Fibroblast of the conjunctiva (primary cell): ENCODE measurements at regions not wholly inside any gene's neighbourhood (a gene's known extent, or its start where the extent isn't known, plus 50 kb on each side); places are given as distances from the start of the nearest gene placed in this dataset.
A peak's percentile ranks its signal among the peaks of the same experiment; 100 is the strongest.

Experiments
- DNase-seq: peaks from one replicate; pipeline ENCODE4 v3.0.0-alpha.2; 2010; ENCODE audit warnings: low read depth

DNA sequence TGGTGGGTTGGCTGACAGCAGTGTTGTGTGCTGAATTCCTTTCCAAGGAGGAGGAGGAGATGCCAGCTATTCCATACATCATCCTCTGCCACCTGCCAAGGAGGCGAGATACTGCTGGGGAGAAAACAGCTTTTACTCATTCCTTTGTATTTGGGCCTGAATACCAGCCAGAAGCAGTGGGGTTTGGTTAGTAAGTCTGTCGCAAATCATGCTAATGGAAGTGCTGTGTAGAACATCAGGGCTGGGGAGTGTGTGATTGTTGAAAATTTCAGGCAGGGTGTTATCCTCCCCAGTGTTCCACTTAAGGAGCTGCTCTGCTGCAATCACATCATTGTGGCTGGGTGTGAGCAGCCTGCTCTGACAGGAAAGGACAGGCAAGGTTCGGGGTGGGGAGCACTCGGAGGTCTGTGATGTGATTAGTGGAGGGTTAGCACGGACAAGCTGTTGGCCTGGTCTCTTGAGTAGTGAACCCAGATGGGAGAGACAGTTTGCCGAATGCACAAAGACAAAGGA, 128.2 kb upstream of the DLX2 start:
- no peak for DNase-seq

DNA sequence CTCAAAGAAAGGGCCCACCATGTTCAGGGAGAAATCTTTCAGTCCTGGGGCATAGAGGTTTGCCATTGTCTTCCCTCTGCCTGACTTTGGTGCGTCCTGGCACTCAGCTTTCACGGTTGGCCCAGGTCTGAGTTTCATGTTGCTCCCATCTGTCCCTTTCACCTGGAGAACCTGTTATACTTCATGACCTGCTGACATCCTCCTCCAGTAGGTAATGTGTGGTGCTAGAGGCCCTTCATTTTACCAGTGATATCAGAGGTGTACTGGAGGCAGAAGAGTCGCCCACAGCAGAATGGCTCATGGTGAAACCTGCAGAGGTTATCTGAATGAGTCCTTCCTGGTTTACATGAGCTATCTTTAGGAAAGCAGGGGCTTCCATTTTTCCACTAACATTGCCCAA, 128.8 kb upstream of the DLX2 start:
- DNase-seq: no peak

GRCh38 chr2:172232708-172233396, 130.2 kb upstream of the DLX2 start:
- no peak for DNase-seq

DNA sequence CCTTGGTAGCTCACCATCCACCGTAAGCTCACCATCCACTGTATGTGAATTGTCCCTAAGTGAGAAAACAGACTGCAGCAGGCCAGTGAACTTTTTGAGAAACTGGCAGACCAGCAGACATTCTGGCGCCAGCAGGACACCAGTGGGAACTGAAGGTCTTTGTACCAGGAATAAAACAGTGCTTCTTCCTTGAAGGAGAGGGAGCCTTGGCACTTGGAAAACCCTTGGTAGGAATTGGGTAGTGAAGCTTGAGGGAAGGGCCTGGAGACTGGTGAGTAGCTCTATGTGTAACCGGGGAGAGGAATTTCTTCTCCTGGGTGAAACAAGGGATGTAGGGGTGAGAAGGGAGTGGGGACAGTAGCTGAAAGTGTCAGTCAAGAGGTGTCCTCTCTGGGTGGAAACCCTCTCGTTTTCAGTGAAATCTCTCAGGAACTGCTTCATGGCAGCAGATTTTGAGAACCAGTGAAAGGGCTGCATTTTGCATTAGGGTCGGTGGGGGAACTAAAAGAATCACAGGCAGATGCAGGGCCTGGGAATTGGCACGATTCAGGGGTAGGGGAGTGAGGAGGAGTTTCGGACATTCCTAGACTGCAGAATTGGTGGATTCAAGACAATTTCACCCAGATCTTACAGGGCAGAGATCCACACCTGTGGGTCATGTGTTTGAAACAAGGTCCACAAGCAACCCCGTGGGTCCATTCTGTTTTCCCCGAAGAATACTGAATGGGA, 131.5 kb upstream of the DLX2 start:
- DNase-seq: no peak

GRCh38 chr2:172234716-172235691, 132.3 kb upstream of the DLX2 start:
- no peak for DNase-seq

- no peak for DNase-seq
These were observed 137.4 kb upstream of the DLX2 start for GRCh38 chr2:172239944-172240590.

GRCh38 chr2:172241222-172241621, 138.5 kb upstream of the DLX2 start:
- no peak for DNase-seq

DNA sequence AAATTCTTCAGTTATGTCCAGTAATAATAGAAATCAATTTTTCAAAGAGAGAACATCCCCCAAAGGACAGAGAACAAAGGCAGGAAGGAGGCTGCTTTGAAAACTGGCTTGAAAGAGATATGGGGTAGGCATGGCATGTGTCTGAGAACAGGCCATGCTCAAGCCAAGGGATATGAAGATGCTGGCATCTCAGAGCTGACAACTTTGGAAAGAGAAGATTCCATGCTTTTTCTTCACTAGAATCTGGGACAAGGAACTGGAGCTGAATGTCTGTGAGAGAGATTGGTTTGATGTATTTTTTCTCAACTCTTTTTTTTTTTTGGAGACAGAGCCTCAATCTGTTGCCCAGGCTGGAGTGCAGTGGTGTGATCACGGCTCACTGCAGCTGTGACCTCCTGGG, 139.8 kb upstream of the DLX2 start:
- no peak for DNase-seq

DNA sequence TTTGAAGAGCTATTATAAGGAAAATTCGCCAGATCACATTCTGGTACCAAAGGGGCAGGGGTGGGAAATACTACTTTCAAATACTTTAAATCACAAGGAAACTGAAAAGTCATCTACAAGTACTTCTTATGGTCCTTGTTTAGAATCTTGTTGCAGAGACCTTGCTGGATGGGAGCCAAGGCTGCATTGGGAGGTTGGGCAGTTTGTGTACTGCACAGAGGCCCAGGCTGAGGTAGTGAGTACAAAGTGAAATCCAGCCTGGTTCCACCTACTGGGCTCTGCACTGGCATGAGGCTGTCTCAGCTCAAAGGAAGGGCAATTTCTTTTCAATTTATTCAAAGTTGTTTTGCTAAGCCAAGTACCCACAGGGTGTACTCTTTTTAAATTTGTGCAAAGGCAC, 140.3 kb upstream of the DLX2 start:
- DNase-seq: no peak

DNA sequence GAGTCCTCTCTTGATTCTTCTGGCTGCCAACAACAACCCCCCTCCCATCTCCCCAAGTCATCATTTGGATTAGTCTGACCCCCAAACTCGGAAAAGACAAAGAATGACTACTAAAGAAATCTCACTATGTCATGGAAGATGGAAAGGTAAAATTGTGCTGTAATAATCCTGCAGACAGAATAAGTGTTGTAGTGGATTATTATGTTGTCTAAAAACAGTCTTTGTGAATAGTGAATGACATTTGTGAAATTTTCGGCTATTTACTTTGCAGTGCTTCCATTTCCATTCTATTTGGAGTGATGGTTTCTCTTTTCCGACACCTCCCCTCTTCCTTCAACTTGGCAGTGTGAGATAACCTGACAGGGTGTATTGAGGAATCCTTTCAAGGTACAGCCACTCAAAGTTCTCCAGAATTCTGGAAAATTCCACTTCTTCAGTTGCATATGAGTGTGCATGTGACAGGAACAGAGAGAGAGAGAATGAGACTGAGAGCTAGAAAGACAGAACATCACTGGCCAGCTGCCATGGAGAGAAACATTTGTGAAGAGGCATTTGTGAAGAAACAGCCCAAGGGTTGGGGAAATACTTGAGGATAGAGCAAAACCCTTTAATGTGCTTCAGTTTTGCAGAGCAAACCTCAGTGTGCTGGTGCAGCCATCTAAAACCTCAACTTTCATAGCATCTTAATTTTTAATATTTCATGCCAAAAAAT, 141.9 kb upstream of the DLX2 start:
- no peak for DNase-seq

- no peak for DNase-seq
These were observed 143.9 kb upstream of the DLX2 start for GRCh38 chr2:172246649-172247048.

GRCh38 chr2:172247203-172247602, 144.5 kb upstream of the DLX2 start:
- no peak for DNase-seq

DNA sequence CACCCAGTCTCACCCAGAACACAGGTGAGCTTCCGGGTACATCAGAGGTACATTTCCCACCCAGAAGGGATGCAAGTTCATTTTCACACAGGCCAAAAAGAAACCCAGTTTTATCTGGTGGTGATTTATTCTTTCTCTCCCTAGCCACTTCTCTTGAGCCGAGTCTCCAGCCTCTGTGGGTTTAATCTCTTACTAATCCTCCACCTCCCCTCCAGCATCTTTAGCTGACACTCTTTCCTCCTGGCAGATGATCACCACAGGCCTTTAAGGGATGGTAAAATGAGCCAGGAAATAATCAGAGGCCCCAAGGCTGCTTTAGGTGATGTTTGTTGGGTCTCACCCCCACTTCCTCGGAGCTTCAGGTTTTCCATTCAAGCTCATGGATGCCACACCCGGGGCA, 145.7 kb upstream of the DLX2 start:
- no peak for DNase-seq

GRCh38 chr2:172248785-172249187, 146.1 kb upstream of the DLX2 start:
- no peak for DNase-seq

- no peak for DNase-seq
These were observed 146.6 kb upstream of the DLX2 start for GRCh38 chr2:172249334-172249733.

- DNase-seq: no peak
These were observed 147.3 kb upstream of the DLX2 start for GRCh38 chr2:172249986-172250385.

GRCh38 chr2:172251231-172251630, 148.5 kb upstream of the DLX2 start:
- DNase-seq: no peak

DNA sequence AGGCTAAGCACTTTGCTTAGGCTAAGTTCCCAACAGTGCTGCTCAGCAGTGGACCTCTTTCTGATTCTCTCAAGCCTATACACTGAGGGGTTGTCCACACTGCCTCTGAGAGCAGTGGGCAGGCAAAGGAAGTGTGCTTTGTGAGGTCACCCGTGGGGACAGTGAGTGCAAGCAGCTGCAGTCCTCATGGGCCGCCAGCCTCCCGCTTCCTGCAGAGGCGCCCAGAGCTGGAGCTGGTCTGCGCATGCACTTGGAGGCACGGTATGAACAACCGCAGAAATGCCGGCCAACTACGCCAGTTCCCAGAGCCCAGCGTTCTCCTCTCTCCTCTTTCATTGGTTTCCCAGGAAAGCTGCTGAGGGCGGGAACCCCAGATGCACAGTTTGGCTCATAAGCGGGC, 149.5 kb upstream of the DLX2 start:
- DNase-seq: no peak

DNA sequence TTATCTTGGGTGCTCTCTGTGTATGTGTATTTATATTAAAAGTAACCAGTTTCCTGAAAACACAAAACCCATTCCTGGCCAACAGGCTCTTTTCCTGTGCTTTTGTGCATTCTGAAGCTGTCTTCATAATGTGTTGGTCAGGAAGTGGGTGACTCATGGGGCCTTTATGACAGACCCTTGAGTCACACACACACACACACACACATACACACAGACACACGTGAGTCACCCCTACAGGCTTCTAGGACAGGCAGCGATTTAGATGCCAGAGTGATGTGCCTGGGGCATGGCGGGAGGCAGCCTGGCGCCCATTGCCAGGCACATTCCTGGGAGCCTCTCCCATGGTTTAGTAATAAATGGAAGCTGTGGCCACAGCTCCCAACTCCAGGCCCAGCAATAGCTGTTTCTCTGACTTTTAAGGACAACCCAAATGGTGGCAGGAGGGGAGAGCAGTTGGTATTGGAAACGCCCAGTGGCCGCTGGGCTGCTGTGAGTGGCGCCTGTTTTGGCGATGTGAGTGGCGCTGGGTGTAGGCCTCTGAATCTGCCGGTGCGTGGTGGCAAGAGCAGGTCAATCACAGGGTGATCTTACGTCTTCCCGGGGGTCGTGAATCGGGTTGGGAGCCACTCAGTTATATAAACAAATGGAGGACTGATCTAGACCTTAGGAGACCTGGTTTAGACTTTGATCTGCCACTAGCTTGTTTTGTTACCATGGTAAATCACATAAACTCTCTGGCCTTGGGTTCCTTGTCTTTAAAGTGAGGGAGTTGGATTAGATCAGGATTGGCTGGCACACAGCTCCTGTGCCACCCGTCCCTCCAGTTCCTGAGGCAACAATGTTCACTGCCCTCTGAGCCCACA, 150.7 kb upstream of the DLX2 start:
- peak; percentile 98 for DNase-seq

DNA sequence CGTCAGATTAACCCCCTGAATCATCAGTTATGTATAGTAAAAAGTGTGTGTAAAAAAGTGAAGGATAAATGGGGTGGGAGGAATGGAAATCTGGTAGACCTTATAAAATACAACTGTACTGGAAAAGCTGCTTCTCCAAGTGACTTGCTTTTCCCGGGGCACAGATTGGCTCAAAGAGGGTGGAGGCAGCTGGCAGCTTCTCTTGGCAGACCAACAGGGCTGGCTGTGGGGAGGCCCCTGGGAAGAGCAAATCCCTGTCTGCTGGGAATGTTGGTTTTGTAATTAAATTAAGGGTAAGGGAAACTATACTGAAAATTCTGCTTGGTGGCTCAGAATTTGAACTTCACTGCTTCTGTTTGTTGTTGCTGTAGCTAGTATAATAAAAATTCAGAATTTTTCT, 154.2 kb upstream of the DLX2 start:
- DNase-seq: no peak
